Neural cell (in vitro differentiated cells): ENCODE measurements at regions not wholly inside any gene's neighbourhood (a gene's known extent, or its start where the extent isn't known, plus 50 kb on each side); places are given as distances from the start of the nearest gene placed in this dataset.

ENCODE experiments used
- H2AFZ ChIP-seq: fragments of 200-600, 300-800 bp; sonication (generic), shearing (Covaris generic); 2 replicates; pipeline ENCODE4 v1.6.0; 2014; ENCODE audit warnings: low read depth, mild to moderate bottlenecking, antibody characterized with exemption, low read length, moderate library complexity
- H3F3A ChIP-seq: fragments of 200-600 bp; shearing (Covaris generic); 2 replicates; pipeline ENCODE4 v1.6.1; 2016; ENCODE audit warnings: mild to moderate bottlenecking, moderate library complexity, mixed read lengths, antibody characterized with exemption, low read length; ENCODE audit not compliant: insufficient read depth, poor library complexity, severe bottlenecking
- H3K27ac ChIP-seq: fragments of 200-600, 300-800 bp; sonication (generic), shearing (Covaris generic); 2 replicates; pipeline ENCODE4 v1.5.1; 2014; ENCODE audit warnings: mild to moderate bottlenecking, low read length, moderate library complexity
- H3K27me3 ChIP-seq: fragments of 300-800, 200-600 bp; sonication (generic), shearing (Covaris generic); 2 replicates; pipeline ENCODE4 v1.6.0; 2014; ENCODE audit warnings: mild to moderate bottlenecking, low read depth, low read length, moderate library complexity; ENCODE audit not compliant: insufficient read depth
- H3K36me3 ChIP-seq: fragments of 300-800, 200-600 bp; sonication (generic), shearing (Covaris generic); 2 replicates; pipeline ENCODE4 v1.5.1; 2014; ENCODE audit warnings: mild to moderate bottlenecking, antibody characterized with exemption, low read length, moderate library complexity; ENCODE audit not compliant: insufficient read depth
- H3K4me2 ChIP-seq: fragments of 300-800, 200-600 bp; sonication (generic), shearing (Covaris generic); 2 replicates; pipeline ENCODE4 v1.6.0; 2014; ENCODE audit warnings: mild to moderate bottlenecking, low read length
- H3K4me3 ChIP-seq: fragments of 300-800, 200-600 bp; sonication (generic), shearing (Covaris generic); 2 replicates; pipeline ENCODE4 v1.5.1; 2014; ENCODE audit warnings: mild to moderate bottlenecking, low read length, moderate library complexity
- H3K79me2 ChIP-seq: fragments of 200-600 bp; shearing (Covaris generic); replicated peaks from 2 replicates; pipeline ENCODE4 v1.6.0; 2014; ENCODE audit warnings: mild to moderate bottlenecking, low read length, moderate library complexity; ENCODE audit not compliant: insufficient read depth
- H3K9ac ChIP-seq: fragments of 300-800, 200-600 bp; sonication (generic), shearing (Covaris generic); 2 replicates; pipeline ENCODE4 v1.6.1; 2016; ENCODE audit warnings: mild to moderate bottlenecking, low read length, mixed read lengths
- H3K9me2 ChIP-seq: fragments of 200-600 bp; shearing (Covaris generic); 2 replicates; pipeline ENCODE4 v1.6.1; 2016; ENCODE audit warnings: mild to moderate bottlenecking, low read length, mixed read lengths; ENCODE audit not compliant: insufficient read depth
- H3K9me3 ChIP-seq: fragments of 200-600, 300-800 bp; sonication (generic), shearing (Covaris generic); 2 replicates; pipeline ENCODE4 v1.6.1; 2016; ENCODE audit warnings: mild to moderate bottlenecking, mixed run types, low read length, moderate library complexity, mixed read lengths
- H4K20me1 ChIP-seq: fragments of 200-600 bp; shearing (Covaris generic); 2 replicates; pipeline ENCODE4 v1.6.1; 2016; ENCODE audit warnings: mild to moderate bottlenecking, mixed run types; ENCODE audit not compliant: insufficient read depth
- EP300 ChIP-seq: fragments of 450-650 bp; conservative IDR thresholded peaks from 2 replicates; pipeline ENCODE4 v1.6.1; 2014; ENCODE audit warnings: antibody characterized with exemption, mild to moderate bottlenecking, moderate library complexity; ENCODE audit not compliant: poor library complexity, severe bottlenecking
- EZH2 ChIP-seq: fragments of 200-600, 300-800 bp; shearing (Covaris generic), sonication (generic); IDR thresholded peaks from 2 replicates; pipeline ENCODE4 v1.6.1; 2014; ENCODE audit warnings: antibody characterized with exemption, low read length, borderline replicate concordance, mild to moderate bottlenecking; ENCODE audit not compliant: insufficient read depth, poor library complexity, severe bottlenecking
- MXI1 ChIP-seq: fragments of 450-650 bp; conservative IDR thresholded peaks from 2 replicates; pipeline ENCODE4 v1.6.1; 2014; ENCODE audit warnings: antibody characterized with exemption, mild to moderate bottlenecking; ENCODE audit not compliant: poor library complexity, severe bottlenecking
- POLR2AphosphoS5 ChIP-seq: IDR thresholded peaks from 2 replicates; pipeline ENCODE4 v1.6.1; 2012
- RAD21 ChIP-seq: fragments of 450-650 bp; conservative IDR thresholded peaks from 2 replicates; pipeline ENCODE4 v1.6.1; 2014; ENCODE audit warnings: antibody characterized with exemption, mild to moderate bottlenecking, moderate library complexity
- SMC3 ChIP-seq: fragments of 450-650 bp; conservative IDR thresholded peaks from 2 replicates; pipeline ENCODE4 v1.6.1; 2014; ENCODE audit warnings: antibody characterized with exemption, mild to moderate bottlenecking, moderate library complexity; ENCODE audit not compliant: poor library complexity
- TAF1 ChIP-seq: IDR thresholded peaks from 2 replicates; pipeline ENCODE4 v1.6.1; 2012; ENCODE audit warnings: low read depth
- TF ChIP-seq, protein P1 (sequence below): IDR thresholded peaks from 2 replicates; pipeline ENCODE4 v1.6.1; 2012; ENCODE audit warnings: borderline replicate concordance
- TF ChIP-seq, protein P2 (sequence below): fragments of 450-650 bp; IDR thresholded peaks from 2 replicates; pipeline ENCODE4 v1.5.1; 2014; ENCODE audit warnings: antibody characterized with exemption, mild to moderate bottlenecking, moderate library complexity; ENCODE audit not compliant: poor library complexity, severe bottlenecking

DNA sequence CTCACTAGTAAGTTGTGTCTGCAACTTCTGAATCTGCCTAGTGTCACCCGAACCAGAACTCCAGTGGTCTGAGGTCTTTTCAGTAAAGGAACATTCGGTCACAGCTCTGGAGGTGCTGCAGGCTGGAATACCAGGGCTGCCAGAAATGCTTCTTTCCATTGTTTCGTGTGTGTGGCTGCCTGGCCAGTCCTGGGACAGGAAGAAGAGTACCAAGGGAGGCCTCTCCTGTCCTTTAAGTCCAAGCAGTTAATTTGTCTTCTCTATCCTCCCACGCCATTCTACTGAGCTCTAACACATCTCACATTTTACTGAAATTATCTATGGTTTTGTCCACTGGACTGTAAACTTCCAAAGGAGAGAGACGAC lies 196.0 kb downstream of the LNPK start:
- H3K9ac ChIP-seq = no peak overlapping the region
- no peak overlapping the region for H3K4me3 ChIP-seq
- TF ChIP-seq, protein P1, sequence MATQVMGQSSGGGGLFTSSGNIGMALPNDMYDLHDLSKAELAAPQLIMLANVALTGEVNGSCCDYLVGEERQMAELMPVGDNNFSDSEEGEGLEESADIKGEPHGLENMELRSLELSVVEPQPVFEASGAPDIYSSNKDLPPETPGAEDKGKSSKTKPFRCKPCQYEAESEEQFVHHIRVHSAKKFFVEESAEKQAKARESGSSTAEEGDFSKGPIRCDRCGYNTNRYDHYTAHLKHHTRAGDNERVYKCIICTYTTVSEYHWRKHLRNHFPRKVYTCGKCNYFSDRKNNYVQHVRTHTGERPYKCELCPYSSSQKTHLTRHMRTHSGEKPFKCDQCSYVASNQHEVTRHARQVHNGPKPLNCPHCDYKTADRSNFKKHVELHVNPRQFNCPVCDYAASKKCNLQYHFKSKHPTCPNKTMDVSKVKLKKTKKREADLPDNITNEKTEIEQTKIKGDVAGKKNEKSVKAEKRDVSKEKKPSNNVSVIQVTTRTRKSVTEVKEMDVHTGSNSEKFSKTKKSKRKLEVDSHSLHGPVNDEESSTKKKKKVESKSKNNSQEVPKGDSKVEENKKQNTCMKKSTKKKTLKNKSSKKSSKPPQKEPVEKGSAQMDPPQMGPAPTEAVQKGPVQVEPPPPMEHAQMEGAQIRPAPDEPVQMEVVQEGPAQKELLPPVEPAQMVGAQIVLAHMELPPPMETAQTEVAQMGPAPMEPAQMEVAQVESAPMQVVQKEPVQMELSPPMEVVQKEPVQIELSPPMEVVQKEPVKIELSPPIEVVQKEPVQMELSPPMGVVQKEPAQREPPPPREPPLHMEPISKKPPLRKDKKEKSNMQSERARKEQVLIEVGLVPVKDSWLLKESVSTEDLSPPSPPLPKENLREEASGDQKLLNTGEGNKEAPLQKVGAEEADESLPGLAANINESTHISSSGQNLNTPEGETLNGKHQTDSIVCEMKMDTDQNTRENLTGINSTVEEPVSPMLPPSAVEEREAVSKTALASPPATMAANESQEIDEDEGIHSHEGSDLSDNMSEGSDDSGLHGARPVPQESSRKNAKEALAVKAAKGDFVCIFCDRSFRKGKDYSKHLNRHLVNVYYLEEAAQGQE = no peak
- TF ChIP-seq EP300 (no peak), RAD21 (no peak), SMC3 (no peak), EZH2 (no peak), MXI1 (no peak), TAF1 (no peak)
- TF ChIP-seq, protein P2, sequence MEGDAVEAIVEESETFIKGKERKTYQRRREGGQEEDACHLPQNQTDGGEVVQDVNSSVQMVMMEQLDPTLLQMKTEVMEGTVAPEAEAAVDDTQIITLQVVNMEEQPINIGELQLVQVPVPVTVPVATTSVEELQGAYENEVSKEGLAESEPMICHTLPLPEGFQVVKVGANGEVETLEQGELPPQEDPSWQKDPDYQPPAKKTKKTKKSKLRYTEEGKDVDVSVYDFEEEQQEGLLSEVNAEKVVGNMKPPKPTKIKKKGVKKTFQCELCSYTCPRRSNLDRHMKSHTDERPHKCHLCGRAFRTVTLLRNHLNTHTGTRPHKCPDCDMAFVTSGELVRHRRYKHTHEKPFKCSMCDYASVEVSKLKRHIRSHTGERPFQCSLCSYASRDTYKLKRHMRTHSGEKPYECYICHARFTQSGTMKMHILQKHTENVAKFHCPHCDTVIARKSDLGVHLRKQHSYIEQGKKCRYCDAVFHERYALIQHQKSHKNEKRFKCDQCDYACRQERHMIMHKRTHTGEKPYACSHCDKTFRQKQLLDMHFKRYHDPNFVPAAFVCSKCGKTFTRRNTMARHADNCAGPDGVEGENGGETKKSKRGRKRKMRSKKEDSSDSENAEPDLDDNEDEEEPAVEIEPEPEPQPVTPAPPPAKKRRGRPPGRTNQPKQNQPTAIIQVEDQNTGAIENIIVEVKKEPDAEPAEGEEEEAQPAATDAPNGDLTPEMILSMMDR = no peak
- H3K9me2 ChIP-seq = no peaks in the 10 kb centered on the region
- no peaks in the 10 kb centered on the region for H3K36me3 ChIP-seq
- no peak overlapping the region for H2AFZ ChIP-seq
- H3K27me3 ChIP-seq = no peaks in the 10 kb centered on the region
- H3K79me2 ChIP-seq = no peaks in the 10 kb centered on the region
- H3K27ac ChIP-seq = no peak overlapping the region
- H3K4me2 ChIP-seq = no peak overlapping the region
- no peaks in the 10 kb centered on the region for H3F3A ChIP-seq
- no peaks in the 10 kb centered on the region for H4K20me1 ChIP-seq
- H3K9me3 ChIP-seq = no peaks in the 10 kb centered on the region

- TF ChIP-seq EZH2 = no peak
- TF ChIP-seq MXI1 = no peak
- TF ChIP-seq POLR2AphosphoS5 = no peak
- no peak for TF ChIP-seq EP300
- TF ChIP-seq SMC3 = no peak
- TF ChIP-seq, protein P1 = no peak
- TF ChIP-seq RAD21 = no peak
- TF ChIP-seq, protein P2 = no peak
- no peak for TF ChIP-seq TAF1
- Histone ChIP-seq H3K9me3 (no peaks in the 10 kb centered on the region), H3K36me3 (no peaks in the 10 kb centered on the region), H3K4me3 (no peak overlapping the region), H3K79me2 (no peaks in the 10 kb centered on the region), H4K20me1 (no peaks in the 10 kb centered on the region), H3K27ac (no peak overlapping the region), H3K27me3 (no peaks in the 10 kb centered on the region), H3K9me2 (no peaks in the 10 kb centered on the region), H2AFZ (no peak overlapping the region), H3F3A (no peaks in the 10 kb centered on the region), H3K4me2 (no peak overlapping the region), H3K9ac (no peak overlapping the region)
These were observed 196.5 kb downstream of the LNPK start for GRCh38 chr2:175805442-175806124.
